ES-I3 (cell line): ENCODE measurements at regions not wholly inside any gene's neighbourhood (a gene's known extent, or its start where the extent isn't known, plus 50 kb on each side); places are given as distances from the start of the nearest gene placed in this dataset.
A peak's percentile ranks its signal among the peaks of the same experiment; 100 is the strongest.
"Not testable (repeated sequence)": the region's sequence is repeated elsewhere in the genome, so short reads cannot be mapped to it uniquely, and the experiment has no call there.

Experiments used
- H3K36me3 ChIP-seq: 2 replicates; pipeline ENCODE4 v1.6.1; 2013; ENCODE audit warnings: mild to moderate bottlenecking, low read length, control low read depth, moderate library complexity; ENCODE audit not compliant: insufficient read depth
- H3K4me1 ChIP-seq: 2 replicates; pipeline ENCODE4 v1.6.1; 2013; ENCODE audit warnings: mild to moderate bottlenecking, control low read depth, low read length; ENCODE audit not compliant: insufficient read depth
- H3K9ac ChIP-seq: 2 replicates; pipeline ENCODE4 v1.6.1; 2013; ENCODE audit warnings: low read depth, mild to moderate bottlenecking, low read length, moderate library complexity
- H3K9me3 ChIP-seq: 2 replicates; pipeline ENCODE4 v1.6.1; 2013; ENCODE audit warnings: mild to moderate bottlenecking, low read length, moderate library complexity; ENCODE audit not compliant: control insufficient read depth, insufficient read depth

GRCh38 chr21:35606146-35606545, 454.2 kb downstream of the SETD4 start:
- peaks cover 5% of the 10 kb centered on the region; the same call in 1 of the 2 replicates for H3K4me1 ChIP-seq
- peaks cover 5% of the 10 kb centered on the region; the same call in 1 of the 2 replicates for H3K9me3 ChIP-seq
- H3K9ac ChIP-seq, result no peak overlapping the region
- no peaks in the 10 kb centered on the region; the same call in 1 of the 2 replicates for H3K36me3 ChIP-seq

GRCh38 chr21:35603494-35603893, 456.8 kb downstream of the SETD4 start:
- no peaks in the 10 kb centered on the region for H3K36me3 ChIP-seq
- H3K4me1 ChIP-seq, result peaks cover 8% of the 10 kb centered on the region; the same call in 1 of the 2 replicates
- peaks cover 5% of the 10 kb centered on the region; the same call in 1 of the 2 replicates for H3K9me3 ChIP-seq
- H3K9ac ChIP-seq, result no peak overlapping the region

GRCh38 chr21:35602811-35603362, 457.4 kb downstream of the SETD4 start:
- no peak overlapping the region for H3K9ac ChIP-seq
- peaks cover 10% of the 10 kb centered on the region; the same call in 1 of the 2 replicates for H3K4me1 ChIP-seq
- peaks cover 5% of the 10 kb centered on the region; the same call in 1 of the 2 replicates for H3K9me3 ChIP-seq
- no peaks in the 10 kb centered on the region for H3K36me3 ChIP-seq

GRCh38 chr21:35601211-35601610, 459.1 kb downstream of the SETD4 start:
- Histone ChIP-seq H3K9ac (no peak overlapping the region), H3K36me3 (no peaks in the 10 kb centered on the region)

GRCh38 chr21:35599164-35599563, 461.2 kb downstream of the SETD4 start:
- Histone ChIP-seq H3K4me1 (peaks cover 8% of the 10 kb centered on the region), H3K36me3 (no peaks in the 10 kb centered on the region), H3K9ac (no peak overlapping the region), H3K9me3 (no peaks in the 10 kb centered on the region)

More at GRCh38 chr21:35601211-35601610, 459.1 kb downstream of the SETD4 start:
- Histone ChIP-seq H3K9me3 (no peaks in the 10 kb centered on the region), H3K4me1 (peaks cover 10% of the 10 kb centered on the region)

GRCh38 chr21:35597750-35598339, 462.5 kb downstream of the SETD4 start:
- peaks cover 11% of the 10 kb centered on the region for H3K4me1 ChIP-seq
- H3K9ac ChIP-seq, result no peak overlapping the region
- no peaks in the 10 kb centered on the region for H3K36me3 ChIP-seq
- no peaks in the 10 kb centered on the region for H3K9me3 ChIP-seq

- Histone ChIP-seq H3K36me3 (no peaks in the 10 kb centered on the region), H3K9ac (no peak overlapping the region), H3K9me3 (no peaks in the 10 kb centered on the region; the same call in 1 of the 2 replicates), H3K4me1 (peaks cover 21% of the 10 kb centered on the region)
Observed at GRCh38 chr21:35594905-35595304, 465.4 kb downstream of the SETD4 start.

GRCh38 chr21:35593000-35593502, 467.3 kb downstream of the SETD4 start:
- Histone ChIP-seq H3K4me1 (peaks cover 16% of the 10 kb centered on the region), H3K9ac (peak overlapping the region; percentile 19; the same call in 1 of the 2 replicates), H3K9me3 (no peaks in the 10 kb centered on the region; the same call in 1 of the 2 replicates), H3K36me3 (no peaks in the 10 kb centered on the region)

GRCh38 chr21:35590284-35590683, 470.0 kb downstream of the SETD4 start:
- not testable (repeated sequence) for H3K9me3 ChIP-seq, H3K36me3 ChIP-seq, H3K9ac ChIP-seq
- peaks cover 21% of the 10 kb centered on the region for H3K4me1 ChIP-seq

- Histone ChIP-seq H3K9me3 (no peaks in the 10 kb centered on the region; the same call in 1 of the 2 replicates), H3K9ac (no peak overlapping the region), H3K36me3 (no peaks in the 10 kb centered on the region), H3K4me1 (peaks cover 15% of the 10 kb centered on the region; the same call in 1 of the 2 replicates)
Observed at GRCh38 chr21:35587841-35588380, 472.4 kb downstream of the SETD4 start.

GRCh38 chr21:35586305-35586704, 474.0 kb downstream of the SETD4 start:
- H3K4me1 ChIP-seq, result peaks cover 5% of the 10 kb centered on the region; the same call in 1 of the 2 replicates
- H3K36me3 ChIP-seq, result no peaks in the 10 kb centered on the region
- no peak overlapping the region for H3K9ac ChIP-seq
- no peaks in the 10 kb centered on the region; the same call in 1 of the 2 replicates for H3K9me3 ChIP-seq

GRCh38 chr21:35585878-35586277, 474.4 kb downstream of the SETD4 start:
- Histone ChIP-seq H3K9ac (no peak overlapping the region), H3K9me3 (no peaks in the 10 kb centered on the region; the same call in 1 of the 2 replicates), H3K36me3 (no peaks in the 10 kb centered on the region), H3K4me1 (peaks cover 5% of the 10 kb centered on the region; the same call in 1 of the 2 replicates)

- no peaks in the 10 kb centered on the region; the same call in 1 of the 2 replicates for H3K9me3 ChIP-seq
- no peak overlapping the region; the same call in 1 of the 2 replicates for H3K9ac ChIP-seq
- H3K36me3 ChIP-seq, result no peaks in the 10 kb centered on the region
- peaks cover 5% of the 10 kb centered on the region; the same call in 1 of the 2 replicates for H3K4me1 ChIP-seq
Observed at GRCh38 chr21:35585155-35585554, 475.2 kb downstream of the SETD4 start.

GRCh38 chr21:35583566-35584216, 476.6 kb downstream of the SETD4 start:
- Histone ChIP-seq H3K4me1 (peaks cover 5% of the 10 kb centered on the region; the same call in 1 of the 2 replicates), H3K9me3 (no peaks in the 10 kb centered on the region), H3K9ac (no peak overlapping the region), H3K36me3 (no peaks in the 10 kb centered on the region)
